Activated T-helper 1 cell treated with Interleukin-2 at 50 U/mL for 16 hours (primary cell): ENCODE measurements at regions not wholly inside any gene's neighbourhood (a gene's known extent, or its start where the extent isn't known, plus 50 kb on each side); places are given as distances from the start of the nearest gene placed in this dataset.

Source experiments
- DNase-seq: peaks from one replicate; pipeline ENCODE4 v3.0.0-alpha.2; 2020; ENCODE audit warnings: low read depth

GRCh38 chr18:46266473-46266872, 162.3 kb downstream of the HAUS1 start:
- DNase-seq = no peak

- DNase-seq = no peak
These were observed 164.5 kb downstream of the HAUS1 start for GRCh38 chr18:46268671-46269070.

GRCh38 chr18:46269275-46269674, 165.1 kb downstream of the HAUS1 start:
- no peak for DNase-seq

- no peak for DNase-seq
These were observed 167.3 kb downstream of the HAUS1 start for GRCh38 chr18:46271488-46271887.

- no peak for DNase-seq
These were observed 169.7 kb downstream of the HAUS1 start for GRCh38 chr18:46273861-46274260.

GRCh38 chr18:46274266-46274665, 170.1 kb downstream of the HAUS1 start:
- DNase-seq = no peak

DNA sequence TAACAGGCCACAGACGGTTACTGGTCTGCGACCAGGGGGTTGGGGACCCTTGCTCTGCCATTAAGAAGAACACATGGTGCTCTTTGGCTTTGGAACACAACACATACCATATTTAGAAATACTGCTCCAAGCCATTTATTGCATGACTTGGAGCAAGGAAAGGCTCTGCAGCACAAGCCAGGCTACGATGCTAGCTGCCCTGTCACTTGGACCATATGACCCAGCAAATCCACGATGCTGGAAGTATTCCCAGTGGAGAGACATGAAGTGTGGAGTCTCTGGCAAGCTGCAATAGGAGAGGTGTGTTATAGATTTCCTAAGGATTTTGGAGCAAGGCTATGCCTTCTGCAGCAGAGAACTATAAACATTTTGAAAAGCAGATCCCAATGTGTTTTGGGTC, 171.2 kb downstream of the HAUS1 start:
- no peak for DNase-seq

GRCh38 chr18:46276748-46277147, 172.6 kb downstream of the HAUS1 start:
- DNase-seq = no peak

DNA sequence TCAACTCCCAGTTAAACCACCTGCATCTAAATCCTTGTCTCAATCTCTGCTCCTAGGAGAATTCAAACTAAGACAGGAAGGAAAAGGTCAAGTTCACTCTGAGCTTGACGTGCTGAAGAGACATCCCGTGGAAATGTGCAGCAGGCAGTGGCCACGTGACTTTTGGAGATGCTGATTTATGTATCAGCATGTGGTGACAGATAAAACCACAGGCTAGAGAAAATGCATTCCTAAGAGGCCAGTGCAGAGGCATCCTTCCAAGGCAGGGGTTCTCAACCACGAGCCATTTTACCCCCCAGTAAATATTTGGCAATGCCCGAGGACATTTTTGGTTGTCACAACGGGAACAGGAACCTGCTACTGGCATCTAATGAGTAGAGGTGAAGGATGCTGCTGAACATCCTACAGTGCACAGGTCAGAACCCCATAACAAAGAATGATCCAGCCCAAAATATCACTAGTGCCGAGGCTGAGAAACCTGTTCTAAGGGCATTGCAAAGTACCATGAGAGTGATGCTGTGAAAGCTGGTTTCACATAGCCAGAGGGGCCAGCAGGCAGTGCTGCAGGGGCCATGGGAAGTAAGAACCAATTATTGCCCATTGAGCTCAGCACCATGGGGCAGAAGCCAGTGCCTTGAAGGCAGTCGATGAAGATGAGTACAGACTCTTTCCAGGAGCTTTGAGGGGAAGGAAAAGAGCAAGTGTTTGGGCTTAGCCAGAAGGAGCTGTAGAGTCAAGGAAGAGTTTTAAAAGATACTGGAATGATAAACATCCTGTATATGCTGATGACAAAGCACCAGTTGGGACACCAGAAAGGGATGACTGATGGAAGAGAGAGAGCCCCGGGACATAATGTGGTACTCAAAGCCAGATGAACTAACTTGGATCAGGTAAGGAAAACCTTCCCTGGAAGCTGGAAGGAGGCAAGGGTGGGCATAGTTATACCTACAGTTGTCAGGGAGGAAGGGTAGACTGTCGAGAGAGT, 174.6 kb downstream of the HAUS1 start:
- DNase-seq = no peak

DNA sequence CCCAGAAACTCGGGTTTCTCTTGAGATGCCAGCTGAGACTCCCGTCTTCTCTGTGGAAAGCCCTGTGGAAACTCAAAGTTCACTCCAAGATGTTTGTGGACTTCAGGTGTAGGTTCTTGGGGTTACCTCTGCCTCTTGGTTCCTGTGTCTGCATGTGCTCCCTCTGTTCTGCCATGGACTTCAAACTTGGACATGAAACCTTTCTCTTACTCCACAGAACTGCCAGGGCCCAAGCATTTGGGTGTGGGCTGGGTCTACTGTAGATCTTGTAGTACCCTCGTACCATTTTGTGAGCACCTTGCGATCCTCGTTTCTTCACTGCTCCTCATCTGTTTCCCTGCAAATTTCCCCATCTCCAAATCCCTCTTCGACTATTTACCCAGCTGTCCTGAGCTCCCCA, 175.5 kb downstream of the HAUS1 start:
- no peak for DNase-seq

DNA sequence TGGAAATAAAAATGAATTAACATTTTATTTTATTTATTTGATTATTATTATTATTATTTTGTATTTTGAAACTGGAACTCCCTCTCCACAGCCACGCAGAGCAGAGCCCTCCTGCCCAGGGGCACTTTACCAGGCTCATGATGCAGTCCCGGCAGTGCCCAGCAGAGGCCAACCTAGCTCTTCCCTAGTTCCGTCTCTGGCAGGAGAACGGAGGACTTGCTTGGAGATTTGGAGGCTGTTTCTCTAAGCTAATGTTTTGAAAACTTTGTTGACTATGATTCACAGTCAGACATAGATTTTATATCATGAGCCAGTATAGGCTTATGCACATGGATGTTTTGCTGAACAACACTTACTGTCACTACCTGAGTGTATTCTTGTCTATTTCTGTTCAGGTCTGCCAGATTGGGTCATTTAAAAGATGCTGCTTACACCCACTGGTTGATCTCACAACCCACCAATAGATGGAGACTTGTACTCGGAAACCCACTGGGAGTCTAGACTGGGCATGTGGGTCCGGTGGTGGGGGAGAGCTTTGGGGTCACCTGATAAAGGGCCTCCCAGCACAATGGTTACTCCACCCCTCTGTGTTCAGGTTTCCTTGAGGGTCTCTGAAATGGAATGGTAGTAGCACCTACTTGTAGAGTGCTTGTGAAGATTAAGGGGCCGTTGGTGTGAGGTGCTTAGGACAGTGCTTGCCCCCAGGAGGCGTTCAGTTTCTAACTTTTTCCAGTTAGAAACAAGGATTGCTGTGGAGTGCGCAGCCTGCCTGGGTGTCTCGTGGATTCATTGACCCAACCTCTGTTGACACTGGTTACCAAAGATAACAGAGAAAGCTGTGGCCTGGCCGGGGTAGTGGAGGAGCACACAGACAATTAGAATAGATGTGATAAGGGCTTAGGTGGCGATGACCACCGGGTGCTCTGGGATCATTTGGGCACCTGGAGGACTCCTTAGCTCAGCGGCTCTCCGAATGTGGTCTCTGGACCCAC, 177.3 kb downstream of the HAUS1 start:
- peak; percentile 11 for DNase-seq

- no peak for DNase-seq
These were observed 178.0 kb downstream of the HAUS1 start for GRCh38 chr18:46282177-46282570.

- DNase-seq = no peak
These were observed 178.5 kb downstream of the HAUS1 start for GRCh38 chr18:46282646-46283045.

GRCh38 chr18:46283268-46283667, 179.1 kb downstream of the HAUS1 start:
- DNase-seq = no peak

GRCh38 chr18:46283895-46284295, 179.7 kb downstream of the HAUS1 start:
- no peak for DNase-seq

DNA sequence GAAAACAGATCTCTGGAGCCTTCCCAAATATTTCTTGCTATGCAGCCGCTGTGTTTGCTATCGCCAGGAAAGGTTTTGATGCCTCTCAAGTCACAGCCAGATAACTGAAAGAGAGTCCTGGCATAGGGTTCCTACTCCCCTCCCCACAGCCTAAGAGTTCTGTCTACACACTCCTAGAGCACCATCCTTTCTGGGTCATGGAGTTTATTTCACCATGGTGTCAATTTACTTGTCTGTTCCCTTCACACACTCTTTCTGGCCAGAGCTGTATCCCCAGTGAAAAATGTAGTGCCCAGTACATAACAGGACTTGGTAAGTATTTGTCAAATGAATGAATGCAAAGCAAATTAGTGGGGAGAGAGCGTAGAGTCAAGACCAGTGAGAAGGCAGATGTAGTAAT, 185.3 kb downstream of the HAUS1 start:
- DNase-seq = no peak

GRCh38 chr18:46289931-46290330, 185.7 kb downstream of the HAUS1 start:
- no peak for DNase-seq

DNA sequence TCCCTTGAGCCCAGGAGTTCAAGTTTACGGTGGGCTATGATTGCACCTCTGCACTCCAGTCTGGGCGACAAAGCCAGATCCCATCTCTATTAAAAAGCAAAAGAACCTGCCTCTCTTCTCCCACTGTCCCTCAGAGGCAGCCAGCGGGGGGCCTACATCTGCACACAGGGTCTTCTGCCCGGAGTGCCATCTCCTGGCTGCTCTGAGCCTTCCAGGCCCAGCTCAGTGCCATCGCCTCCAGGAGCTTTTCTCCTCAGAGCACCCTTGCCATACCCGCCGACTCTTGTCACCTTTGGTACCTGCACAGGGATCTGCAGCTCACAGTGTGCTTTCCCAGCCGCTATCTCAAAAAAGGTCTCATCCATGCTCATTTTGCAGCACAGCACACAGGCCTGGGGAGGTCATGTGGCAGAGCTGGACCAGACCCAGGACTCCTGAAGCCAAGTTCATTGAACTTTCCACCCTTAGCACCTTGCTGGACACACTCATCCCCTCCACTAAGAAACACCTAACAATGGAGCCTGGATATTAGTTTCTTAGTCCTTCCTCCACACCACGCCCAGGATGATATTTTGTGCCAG, 186.3 kb downstream of the HAUS1 start:
- no peak for DNase-seq

DNA sequence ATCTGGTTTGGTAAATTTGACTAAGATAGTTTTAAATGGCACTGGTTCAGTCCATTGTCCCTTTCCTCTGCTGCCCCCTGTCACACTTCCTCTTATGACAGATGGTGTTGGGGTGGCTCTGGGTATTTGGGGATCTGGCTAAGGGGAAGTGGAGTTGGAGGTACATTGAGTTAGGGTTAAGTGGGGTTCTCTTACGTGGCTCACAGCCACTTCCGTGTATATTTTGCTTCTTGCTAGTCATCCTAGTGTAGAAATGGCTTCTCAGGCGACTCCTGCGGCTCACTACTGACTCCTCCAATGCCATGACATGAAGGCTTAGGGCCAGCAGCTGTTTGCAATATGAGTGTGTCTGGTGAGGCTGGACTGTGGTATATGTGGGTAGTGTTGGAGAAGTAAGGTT, 187.0 kb downstream of the HAUS1 start:
- no peak for DNase-seq

DNA sequence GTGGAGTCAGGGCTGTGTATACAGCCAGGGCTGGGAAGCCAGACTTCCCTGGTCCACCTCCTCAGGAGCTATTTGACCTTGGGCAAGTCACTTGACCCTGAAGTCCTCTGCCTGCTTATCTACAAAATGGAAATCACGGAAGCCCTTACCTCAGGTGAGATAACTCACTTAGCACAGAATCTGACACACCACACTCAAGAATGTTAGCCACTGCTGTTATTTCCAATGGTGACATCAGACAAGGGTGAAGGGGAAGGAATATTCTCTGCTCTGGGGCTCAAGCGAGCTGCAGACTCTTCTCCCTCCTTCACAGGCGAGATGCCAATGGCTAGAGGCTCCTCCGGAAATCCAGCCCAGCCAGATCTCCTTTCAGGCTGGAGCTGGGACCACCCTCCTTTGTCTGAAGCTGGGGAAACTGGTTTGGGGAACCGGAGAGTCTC, 189.6 kb downstream of the HAUS1 start:
- no peak for DNase-seq

DNA sequence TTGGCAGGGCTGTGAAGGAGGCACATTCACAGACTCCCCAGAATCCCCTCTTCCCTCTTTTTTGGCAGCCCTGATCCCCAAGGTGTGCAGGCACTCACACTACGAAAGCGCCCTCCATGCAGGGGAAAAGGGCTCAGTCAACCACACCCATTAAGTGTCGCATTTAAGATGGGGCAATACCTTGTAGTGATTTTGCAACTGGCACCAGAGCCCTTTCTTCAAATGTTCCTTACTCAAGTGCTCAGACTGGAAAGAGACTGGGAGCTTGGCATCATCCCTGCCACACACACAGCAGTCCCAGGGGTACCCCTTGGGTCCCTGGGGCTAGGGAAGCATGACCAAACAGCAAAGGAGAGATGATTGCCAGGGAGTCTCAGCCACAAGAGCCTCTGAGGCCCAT, 190.1 kb downstream of the HAUS1 start:
- DNase-seq = no peak

DNA sequence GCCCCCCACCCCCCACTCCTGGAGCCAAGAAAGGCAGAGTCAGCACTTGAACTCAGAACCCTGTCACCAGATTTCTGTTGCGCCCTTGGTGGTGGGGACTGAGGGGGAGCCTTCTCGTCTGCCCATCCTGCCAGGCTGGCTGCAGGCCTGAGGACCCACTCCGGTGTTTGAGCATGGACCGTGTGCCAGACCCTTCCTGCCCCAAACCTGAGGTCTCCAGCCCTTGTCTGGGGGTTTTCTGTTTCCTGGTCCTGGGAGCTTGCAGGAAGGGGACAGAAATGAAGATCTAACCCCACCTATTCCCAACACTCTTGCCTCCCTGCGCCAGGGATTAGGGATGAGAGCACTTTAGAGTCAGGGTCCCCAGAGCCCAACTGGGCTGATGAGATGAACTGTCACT, 190.6 kb downstream of the HAUS1 start:
- DNase-seq = no peak
